AG10803 (cell line): ENCODE measurements at regions not wholly inside any gene's neighbourhood (a gene's known extent, or its start where the extent isn't known, plus 50 kb on each side); places are given as distances from the start of the nearest gene placed in this dataset.
A peak's percentile ranks its signal among the peaks of the same experiment; 100 is the strongest.

ENCODE experiments used
- DNase-seq: peaks from one replicate; pipeline ENCODE4 v3.0.0; 2010; ENCODE audit warnings: low read depth
- H3K4me3 ChIP-seq: 2 replicates; pipeline ENCODE4 v1.5.1; 2011; ENCODE audit warnings: mild to moderate bottlenecking, low read length, control low read depth
- TF ChIP-seq, protein P1 (sequence below): conservative IDR thresholded peaks from 2 replicates; pipeline ENCODE4 v1.5.1; 2011; ENCODE audit warnings: mild to moderate bottlenecking, low read length, control low read depth, inconsistent platforms

DNA sequence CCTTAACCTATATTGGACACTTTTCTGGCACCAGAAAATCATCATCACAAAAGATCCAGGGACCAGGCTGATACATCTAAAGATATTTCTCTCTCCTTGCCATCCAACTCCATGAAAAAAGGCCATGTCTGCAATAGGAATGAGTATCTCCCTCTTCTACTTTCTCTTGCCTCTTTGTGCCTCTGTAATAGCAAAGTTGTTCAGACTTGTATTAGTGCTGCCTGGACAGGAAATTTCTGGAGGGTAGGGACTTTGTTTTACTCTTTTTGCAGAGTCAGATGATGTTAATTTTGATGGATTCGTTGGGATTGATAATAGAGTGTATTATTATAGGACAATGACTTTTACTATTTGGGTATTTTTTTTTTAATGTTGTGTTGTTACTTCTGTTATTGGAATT lies 376.3 kb downstream of the INHBA start:
- H3K4me3 ChIP-seq, result no peak overlapping the region
- no peak for DNase-seq

DNA sequence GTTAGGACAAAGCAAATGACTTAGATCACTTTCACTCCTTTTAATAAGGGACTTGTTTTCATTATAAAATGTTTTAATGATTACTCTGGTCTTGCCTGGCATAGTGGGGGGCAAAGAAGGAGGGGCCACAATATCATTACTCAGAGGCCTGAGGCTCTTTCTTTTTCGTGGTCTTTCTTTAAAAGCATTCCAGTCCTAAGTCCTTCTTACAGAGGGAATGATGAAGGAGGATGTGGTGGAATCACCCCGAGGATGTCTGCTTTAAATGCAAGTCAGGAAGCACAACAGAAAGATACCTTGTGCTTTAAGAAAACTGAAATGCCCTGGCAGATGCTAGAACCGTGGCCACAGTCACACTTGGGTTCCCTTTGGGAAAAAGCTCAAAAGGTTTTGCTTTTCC lies 379.1 kb downstream of the INHBA start:
- TF ChIP-seq, protein P1, sequence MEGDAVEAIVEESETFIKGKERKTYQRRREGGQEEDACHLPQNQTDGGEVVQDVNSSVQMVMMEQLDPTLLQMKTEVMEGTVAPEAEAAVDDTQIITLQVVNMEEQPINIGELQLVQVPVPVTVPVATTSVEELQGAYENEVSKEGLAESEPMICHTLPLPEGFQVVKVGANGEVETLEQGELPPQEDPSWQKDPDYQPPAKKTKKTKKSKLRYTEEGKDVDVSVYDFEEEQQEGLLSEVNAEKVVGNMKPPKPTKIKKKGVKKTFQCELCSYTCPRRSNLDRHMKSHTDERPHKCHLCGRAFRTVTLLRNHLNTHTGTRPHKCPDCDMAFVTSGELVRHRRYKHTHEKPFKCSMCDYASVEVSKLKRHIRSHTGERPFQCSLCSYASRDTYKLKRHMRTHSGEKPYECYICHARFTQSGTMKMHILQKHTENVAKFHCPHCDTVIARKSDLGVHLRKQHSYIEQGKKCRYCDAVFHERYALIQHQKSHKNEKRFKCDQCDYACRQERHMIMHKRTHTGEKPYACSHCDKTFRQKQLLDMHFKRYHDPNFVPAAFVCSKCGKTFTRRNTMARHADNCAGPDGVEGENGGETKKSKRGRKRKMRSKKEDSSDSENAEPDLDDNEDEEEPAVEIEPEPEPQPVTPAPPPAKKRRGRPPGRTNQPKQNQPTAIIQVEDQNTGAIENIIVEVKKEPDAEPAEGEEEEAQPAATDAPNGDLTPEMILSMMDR, result no peak
- no peak for DNase-seq

More for the DNA sequence above, 376.3 kb downstream of the INHBA start:
- TF ChIP-seq, protein P1, result no peak

DNA sequence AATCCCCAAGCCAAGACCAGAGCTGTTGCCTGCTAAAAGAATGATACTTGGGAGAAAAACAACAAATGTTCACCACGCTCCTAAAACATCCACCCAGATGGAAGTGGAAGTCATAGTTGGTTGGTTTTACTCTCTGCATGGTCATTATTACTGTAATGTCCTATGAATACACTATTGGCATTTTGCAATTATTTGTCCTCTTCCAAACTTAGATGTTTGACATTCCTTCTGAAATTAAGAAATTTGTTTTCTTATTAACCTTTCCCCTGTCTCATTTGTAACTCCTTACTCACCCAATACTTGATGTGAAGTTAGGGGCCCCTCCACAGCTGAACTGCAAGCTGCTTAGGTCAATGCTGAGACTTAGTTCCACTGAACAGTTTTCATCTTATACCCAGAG lies 383.3 kb downstream of the INHBA start:
- H3K4me3 ChIP-seq, result no peak overlapping the region
- TF ChIP-seq, protein P1, result no peak
- DNase-seq, result peak; percentile 66

More for the DNA sequence above, 379.1 kb downstream of the INHBA start:
- H3K4me3 ChIP-seq, result no peak overlapping the region

DNA sequence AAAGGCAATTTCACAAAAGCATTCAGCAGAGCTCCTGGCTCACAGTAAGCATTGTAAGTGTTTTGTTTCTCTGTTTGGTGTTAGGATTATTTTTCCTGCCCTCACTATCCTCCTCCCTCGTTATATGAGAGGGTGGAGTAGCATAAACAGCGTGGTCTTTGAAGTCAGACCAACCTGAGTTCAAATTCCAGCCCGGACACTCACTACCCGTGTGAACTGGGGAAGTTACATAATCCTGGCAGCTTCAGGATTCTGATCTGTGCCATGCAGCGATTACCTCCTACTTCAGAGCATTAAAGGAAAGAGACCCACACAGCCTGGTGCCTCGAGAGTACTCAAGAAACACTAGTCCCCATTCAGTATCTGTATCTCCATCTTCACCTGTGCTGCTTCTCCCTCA lies 386.5 kb downstream of the INHBA start:
- H3K4me3 ChIP-seq, result no peak overlapping the region
- TF ChIP-seq, protein P1, result no peak
- no peak for DNase-seq

DNA sequence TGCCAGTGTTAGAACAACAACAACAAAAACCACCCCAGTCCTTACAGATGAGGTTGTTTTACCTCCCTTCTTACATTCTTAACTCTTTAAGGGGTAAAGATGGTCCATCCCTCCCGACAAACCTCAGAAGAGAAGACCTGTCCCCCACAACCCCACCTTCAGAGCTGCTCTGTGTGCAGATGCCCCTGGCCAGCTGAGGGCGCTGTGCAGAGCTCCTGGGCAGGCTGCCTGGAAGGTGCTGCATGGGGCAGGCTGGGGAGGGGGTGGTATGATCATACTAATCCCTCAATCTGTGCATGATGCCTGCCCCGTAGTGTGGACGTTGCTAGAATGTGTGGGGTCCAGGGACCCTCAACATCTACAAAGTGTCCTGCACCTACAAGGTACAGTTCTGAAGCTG lies 387.1 kb downstream of the INHBA start:
- DNase-seq, result no peak
- TF ChIP-seq, protein P1, result no peak; the same call in 1 of the 2 replicates
- H3K4me3 ChIP-seq, result no peak overlapping the region

DNA sequence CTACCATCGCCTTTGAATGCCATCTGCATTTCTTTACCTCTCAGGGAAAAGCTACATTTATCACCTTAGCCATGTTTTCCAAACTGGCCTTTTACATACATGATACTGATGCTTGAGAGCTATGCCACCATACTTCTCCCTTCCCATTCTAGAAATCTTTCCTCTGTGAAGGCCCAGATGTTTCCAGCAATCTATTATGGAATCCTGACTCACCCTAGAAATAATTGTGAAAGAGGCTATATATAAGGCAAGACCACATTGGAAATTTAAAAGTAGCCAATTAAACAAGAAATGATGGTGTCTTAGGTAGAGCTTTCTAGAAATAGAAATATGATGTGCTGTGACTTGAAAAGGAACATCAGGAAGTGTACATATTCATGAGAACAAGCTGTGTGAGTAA lies 389.7 kb downstream of the INHBA start:
- TF ChIP-seq, protein P1, result no peak
- no peak for DNase-seq
- H3K4me3 ChIP-seq, result no peak overlapping the region

DNA sequence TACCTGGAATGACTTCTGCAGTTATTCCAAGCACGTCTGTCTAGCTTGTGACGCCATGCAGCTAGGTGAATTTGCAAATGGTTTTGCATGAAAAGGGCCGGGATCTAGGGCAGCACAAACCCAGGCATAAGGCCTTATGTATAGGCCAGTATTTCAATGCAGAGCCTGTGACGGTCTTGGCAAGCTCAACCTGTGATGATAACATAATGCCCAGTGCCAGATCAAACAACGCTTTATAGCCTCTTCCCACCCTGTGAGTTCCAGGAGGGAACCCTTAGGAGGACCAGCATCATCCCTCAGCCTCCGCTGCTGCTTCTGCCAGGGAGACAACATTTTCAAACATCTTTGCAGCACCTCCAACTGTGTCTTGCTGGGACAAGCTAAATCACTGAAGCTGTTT lies 390.7 kb downstream of the INHBA start:
- no peak overlapping the region for H3K4me3 ChIP-seq
- no peak for DNase-seq
- TF ChIP-seq, protein P1, result no peak
